ENCODE measurements at regions not wholly inside any gene's neighbourhood (a gene's known extent, or its start where the extent isn't known, plus 50 kb on each side); places are given as distances from the start of the nearest gene placed in this dataset.
"Not testable (repeated sequence)": the region's sequence is repeated elsewhere in the genome, so short reads cannot be mapped to it uniquely, and the experiment has no call there.

DNA sequence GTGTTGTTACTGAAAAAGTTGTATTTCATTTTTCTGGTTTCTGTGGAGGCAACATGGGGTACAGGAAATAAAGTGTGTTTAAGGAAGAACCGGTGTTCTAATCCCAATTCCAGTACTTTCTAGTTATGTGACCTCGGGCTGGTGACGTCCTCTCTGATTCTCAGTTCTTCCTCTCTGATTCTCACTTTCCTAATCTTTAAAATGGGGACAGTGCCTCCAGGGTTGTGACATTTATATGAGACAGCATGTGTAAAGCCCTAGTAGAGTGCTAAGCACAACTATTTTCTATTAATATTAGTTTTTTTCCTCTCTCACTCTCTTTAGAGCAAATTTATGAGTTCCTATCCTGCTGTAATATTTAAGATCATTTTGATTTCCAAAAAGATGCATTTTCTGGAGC lies 50.9 kb upstream of the PTPDC1 start:
- no peak for DNase-seq

- no peak for DNase-seq
Observed at GRCh38 chr9:94031946-94032345, 52.3 kb upstream of the PTPDC1 start.

GRCh38 chr9:94031380-94031779 lies 52.9 kb upstream of the PTPDC1 start:
- no peak for DNase-seq

GRCh38 chr9:94030318-94031179 lies 53.7 kb upstream of the PTPDC1 start:
- DNase-seq: peak; percentile 90

DNA sequence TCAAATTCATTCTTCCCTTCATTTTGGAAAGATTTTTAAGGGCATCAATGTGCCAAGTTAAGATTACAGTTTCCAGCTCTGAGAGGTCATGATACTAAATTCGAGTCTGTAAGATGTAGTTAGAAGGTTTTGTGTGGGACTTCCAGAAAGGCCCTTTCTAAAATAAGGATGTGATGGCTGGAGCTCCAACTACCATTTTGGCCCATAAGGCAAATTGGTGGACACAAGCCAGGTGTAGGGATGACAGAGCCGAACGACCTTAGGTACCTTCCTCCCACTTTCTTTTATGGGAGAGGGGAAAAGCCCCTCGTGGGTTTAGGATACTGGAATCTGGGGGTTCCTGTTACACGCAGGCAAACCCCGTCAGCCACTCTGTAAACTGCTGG lies 54.3 kb upstream of the PTPDC1 start:
- no peak for DNase-seq

- DNase-seq: no peak
Observed at GRCh38 chr9:94026816-94027215, 57.4 kb upstream of the PTPDC1 start.

DNA sequence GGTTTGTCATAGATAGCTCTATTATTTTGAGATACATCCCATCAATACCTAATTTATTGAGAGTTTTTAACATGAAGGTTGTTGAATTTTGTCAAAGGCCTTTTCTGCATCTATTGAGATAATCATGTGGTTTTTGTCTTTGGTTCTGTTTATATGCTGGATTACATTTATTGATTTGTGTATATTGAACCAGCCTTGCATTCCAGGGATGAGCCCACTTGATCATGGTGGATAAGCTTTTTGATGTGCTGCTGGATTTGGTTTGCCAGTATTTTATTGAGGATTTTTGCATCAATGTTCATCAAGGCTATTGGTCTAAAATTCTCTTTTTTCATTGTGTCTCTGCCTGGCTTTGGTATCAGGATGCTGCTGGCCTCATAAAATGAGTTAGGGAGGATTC lies 61.8 kb upstream of the PTPDC1 start:
- not testable (repeated sequence) for DNase-seq

DNA sequence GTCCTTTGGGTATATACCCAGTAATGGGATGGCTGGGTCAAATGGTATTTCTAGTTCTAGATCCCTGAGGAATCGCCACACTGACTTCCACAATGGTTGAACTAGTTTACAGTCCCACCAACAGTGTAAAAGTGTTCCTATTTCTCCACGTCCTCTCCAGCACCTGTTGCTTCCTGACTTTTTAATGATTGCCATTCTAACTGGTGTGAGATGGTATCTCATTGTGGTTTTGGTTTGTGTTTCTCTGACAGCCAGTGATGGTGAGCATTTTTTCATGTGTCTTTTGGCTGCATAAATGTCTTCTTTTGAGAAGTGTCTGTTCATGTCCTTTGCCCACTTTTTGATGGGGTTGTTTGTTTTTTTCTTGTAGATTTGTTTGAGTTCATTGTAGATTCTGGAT lies 63.4 kb upstream of the PTPDC1 start:
- not testable (repeated sequence) for DNase-seq

DNA sequence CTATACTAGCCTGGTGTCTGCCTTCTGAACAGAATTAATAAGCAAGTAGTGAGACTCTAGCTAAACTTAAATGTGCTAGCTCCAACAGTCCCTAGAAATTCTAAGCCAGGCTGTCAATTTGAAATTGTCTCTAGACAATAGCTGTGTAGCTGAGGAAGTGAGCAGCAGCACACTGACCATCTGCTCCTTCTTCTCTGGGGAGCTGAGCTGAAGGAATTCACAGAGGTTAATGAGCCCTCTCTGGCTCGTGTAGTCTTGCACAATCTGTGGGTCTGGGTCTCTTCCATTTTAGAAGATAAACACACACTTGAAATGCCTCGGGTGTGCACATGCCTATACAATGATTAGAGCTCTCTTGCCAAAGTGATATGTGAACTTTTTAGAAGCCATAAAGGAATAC lies 63.5 kb upstream of the BARX1 start:
- DNase-seq: no peak

DNA sequence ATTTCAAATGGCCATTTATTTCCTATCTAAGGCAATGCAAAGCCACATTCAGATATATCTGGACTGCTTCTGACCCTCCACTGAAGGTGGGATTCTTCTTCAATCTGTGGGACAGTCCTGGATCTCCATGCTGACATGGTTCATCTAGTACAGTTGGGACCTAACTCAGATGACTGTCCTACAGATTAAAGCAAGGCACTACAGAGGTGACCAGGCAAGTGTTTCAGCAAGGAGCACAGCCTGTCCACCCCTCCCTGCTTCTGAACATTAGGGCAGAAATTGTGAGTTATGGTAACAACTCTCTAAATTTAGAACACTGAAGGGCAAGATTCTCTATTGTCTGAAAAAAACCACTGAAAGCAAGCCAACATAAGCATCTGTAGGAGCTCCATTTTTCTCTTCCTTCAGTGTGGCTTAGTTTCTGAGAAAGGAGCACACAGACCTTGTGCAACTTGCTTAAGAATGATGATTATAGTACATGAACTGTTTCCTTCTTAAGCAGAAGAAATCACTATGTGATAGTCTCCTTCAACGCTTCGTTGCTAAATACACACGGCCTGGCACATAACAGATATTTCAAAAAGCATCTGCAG lies 62.9 kb upstream of the BARX1 start:
- DNase-seq: no peak

DNA sequence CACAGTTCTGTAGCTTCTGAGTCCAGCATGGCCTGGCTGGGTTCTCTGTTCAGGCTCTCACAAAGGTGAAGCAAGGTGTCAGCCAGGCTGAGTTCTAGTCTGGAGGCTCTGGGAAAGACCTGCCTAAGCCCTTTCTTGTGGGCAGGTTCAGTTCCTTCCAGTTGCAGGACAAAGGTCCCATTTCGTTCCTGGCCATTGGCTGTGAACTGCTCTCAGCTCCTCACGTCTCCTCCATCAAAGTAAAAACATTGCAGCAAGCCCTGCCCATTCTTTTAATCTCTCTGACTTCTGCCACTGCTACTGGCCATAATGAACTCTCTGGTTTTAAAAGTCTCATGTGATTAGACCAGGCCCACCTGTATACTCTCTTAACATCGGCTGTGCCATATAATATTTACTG lies 61.6 kb upstream of the BARX1 start:
- DNase-seq: no peak

DNA sequence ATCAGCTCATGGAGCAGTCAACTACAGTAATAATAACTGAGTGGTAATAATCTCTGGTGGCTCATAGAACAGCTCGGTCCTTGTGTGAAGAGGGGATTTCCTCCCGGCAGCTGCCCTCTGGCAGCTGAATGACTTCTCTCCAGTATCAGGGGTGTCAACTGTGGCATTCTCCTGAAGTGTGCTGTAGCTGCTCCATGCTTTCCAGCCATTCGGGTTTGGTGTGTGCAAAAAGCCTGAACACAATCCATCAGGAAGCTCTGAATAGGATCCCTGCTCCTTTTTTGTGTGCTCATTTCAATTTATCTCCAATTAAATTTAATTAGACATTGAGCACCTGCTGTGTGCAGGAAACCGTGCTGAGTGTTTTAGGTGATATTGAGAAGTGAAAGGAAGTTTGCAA lies 59.8 kb upstream of the BARX1 start:
- DNase-seq: no peak

DNA sequence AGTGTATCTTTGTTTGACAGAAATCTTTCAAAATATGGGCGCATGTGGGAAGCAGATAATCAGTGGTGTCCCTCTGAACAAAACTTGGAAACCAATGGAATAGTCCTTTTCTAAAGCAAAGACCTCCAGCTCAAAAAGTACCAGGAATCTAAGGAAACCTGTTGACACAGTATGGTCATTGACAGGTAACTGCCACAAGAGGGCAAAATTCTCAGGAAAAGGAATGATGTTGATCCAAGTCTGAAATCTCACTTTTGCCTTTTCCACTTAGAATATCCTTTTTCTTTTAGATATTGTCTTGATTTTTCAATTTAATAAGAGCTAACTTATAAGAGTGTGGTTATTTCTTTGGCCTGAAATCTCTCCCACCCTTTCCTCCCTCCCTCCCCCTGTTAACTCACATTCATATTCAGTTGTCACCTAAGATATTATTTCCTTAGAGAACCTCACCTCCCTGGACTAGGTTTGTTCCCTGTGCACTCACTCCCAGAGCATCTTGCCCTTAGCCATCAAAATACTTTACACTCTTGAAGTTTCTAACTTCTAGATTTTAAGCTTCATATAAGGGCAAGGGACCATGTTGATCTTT lies 59.0 kb upstream of the BARX1 start:
- peak; percentile 67 for DNase-seq

DNA sequence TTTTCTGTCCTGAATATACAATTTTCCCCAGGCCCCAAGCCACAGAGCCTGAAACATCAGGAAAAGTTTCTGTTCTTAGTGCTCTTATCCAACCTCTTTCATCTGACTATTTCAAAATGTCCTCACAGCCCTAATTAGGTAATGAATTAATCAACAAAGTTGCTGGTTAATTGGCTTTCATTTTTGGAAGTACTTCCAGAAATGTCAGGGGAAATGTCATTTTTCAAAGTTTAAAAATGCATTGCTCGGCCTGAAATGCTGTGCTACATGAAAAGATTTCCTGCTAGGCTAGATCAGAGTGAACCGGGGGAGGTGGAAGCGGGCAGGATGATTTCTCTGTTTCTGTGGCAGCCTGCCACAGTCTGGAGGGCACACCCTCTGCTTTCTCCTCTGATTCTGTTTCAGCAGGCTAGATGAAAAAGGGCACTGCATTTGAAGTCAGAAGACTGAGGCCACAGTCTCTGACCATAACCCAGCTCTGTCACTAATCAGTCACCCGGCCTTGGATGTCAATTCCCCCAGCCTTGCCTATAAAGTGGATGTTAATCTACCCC lies 55.9 kb upstream of the BARX1 start:
- DNase-seq: no peak

DNA sequence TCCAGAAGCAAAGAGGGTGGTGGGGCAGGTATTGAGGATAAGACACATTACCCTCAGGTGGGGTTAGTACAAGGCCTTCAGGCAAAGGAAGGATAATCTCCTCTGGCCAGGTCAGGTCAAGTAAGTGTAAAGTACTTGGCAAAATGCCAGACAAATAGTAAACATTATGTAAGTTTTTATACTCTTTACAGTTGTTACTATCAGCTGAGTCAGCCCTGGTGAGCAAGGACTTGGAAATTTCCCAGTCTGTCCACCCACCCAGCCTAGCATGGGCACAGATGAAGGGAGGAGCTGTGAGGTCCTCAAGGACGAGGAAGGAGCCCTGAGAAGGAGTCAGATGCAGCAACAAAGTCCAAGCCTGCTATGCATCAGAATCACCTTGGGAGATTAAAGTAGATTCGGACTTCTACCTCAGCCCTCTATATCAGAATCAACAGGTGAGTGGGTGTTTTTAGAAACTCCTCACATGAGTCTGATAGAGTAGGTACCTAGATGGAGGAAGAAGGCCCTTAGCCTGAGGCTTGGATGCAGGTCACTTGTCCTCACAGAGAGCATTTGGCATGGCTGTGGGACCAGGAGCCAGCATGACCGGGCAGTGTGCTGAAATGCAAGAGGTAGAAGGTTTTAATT lies 50.2 kb upstream of the BARX1 start:
- DNase-seq: no peak

Measured in hematopoietic multipotent progenitor cell treated with erythropoietin and hydrocortisone succinate and interleukin-3 and kit ligand, for 6 days (in vitro differentiated cells).